ENCODE measurements at regions not wholly inside any gene's neighbourhood (a gene's known extent, or its start where the extent isn't known, plus 50 kb on each side); places are given as distances from the start of the nearest gene placed in this dataset.

DNA sequence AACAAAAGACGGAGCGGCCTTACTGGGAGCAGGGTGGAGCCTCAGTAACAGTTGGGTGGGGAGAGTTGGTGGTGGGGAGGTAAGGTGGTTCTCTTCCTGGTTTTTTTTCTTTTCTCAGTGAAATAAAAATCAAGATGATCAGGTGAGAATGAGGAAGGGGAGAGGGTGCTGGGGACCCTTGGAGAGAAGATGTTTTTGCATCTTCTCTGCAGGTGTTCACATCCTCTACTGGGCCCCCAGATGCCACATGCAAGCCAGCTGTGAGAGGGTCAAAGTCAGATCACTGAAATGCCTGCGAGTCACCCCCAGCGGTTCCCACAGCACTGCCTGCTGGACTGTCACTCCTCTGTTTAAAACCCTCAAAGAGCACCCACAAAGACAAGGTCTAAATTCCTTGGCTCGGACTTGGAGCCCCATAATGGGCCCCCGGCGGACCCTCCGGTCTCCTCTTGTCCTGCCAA is 69.8 kb upstream of the FHL2 start:
- no peak for FAIRE-seq
- no peak for DNase-seq (ENCODE audit: insufficient read length, low spot score)

DNA sequence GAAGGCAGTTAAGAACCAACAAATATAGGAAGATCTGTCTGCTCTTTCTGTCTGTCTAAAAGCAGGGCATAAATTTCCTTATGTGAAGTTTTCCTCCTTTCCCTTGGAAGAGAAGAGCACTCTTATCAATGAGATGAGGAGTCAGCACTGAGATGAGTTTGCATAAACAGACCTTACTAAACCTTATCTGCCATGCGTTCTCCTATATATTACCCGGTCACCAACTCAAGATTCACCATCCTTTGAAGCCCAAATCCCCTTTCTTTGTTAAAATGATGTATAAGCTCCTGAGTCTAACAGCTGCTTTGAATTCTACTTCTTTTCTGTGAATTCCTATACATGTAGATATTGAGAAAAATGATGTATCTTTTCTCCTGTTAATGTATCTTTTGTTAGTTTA is 65.5 kb upstream of the FHL2 start:
- no peak for FAIRE-seq
- no peak for DNase-seq (ENCODE audit: insufficient read length, low spot score)

DNA sequence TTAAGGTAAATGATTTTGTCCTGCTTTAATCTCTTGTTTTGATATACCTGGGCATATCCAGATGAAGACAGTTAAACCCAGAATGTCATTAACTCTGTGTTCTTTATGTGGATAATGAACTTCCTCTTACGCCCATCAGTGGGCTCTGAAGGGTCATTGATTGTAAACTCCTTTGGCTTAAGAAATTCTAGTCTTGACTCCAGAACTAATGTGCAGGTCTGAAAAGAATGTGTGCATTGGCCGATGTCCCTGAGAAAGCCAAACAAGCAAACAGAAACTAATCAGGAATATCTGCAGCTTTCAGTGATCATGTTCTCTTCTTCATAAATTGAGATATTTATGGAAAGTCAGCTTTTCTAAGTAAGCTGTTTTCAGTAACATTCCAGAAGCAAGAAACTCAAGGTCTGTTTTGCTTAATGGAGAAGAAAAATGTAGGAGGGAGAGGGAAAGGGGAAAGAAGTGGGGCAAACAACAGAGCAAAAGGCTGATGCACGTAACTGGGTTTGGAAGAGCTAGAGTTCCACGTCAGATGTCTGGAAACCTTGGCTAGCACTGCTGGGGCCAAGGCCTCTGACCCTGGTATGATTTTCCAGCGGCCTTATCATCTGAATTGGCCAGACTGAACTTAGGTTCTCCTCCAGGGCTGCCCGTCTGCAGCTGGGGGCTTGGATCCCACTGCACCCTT is 61.3 kb upstream of the FHL2 start:
- no peak for DNase-seq (ENCODE audit: insufficient read length, low spot score)
- FAIRE-seq, result no peak

DNA sequence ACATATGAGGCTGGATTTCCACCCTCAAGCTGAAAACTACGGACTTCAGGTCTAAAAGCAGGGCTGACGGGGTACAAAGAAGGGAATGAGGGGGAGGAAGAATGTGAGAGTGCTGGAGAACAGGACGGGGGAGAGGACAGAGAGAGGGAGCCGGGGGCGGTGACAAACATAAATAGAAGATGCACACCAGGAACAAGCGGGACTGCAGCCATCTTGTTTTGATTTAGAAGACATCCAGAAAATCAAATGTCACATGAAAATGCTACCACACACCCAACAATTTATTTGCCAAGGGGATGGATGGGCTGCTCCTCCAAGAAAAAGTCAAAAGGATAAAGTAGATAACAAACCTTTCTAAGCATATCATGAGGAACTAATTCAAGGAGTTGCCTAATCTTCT is 59.2 kb upstream of the FHL2 start:
- DNase-seq (ENCODE audit: insufficient read length, low spot score), result no peak
- FAIRE-seq, result no peak

DNA sequence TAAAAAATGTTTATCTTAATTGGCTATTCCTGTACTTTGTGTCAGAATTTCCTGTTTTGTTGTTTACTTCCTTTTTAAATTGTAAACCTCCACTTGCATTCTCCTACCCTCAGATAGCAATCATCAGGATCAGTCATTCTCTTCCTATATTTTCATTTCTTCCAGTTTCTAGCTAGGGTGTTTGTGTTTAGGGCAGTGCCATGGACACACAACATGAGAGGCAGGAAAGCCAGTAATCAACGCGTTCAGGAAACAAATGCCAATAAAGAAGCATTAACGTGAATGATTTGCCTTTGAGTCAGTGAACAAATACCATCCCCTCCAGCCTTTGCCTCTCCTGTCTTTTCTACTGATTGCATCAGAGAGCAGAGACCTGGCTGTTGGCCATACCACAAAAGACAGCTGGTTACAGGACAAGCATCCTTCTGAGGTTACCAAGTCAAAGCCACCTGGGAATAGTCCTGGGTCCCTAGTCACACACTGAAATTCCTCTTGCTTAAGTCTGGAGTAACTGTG is 56.7 kb upstream of the FHL2 start:
- DNase-seq (ENCODE audit: insufficient read length, low spot score), result no peak
- no peak for FAIRE-seq

DNA sequence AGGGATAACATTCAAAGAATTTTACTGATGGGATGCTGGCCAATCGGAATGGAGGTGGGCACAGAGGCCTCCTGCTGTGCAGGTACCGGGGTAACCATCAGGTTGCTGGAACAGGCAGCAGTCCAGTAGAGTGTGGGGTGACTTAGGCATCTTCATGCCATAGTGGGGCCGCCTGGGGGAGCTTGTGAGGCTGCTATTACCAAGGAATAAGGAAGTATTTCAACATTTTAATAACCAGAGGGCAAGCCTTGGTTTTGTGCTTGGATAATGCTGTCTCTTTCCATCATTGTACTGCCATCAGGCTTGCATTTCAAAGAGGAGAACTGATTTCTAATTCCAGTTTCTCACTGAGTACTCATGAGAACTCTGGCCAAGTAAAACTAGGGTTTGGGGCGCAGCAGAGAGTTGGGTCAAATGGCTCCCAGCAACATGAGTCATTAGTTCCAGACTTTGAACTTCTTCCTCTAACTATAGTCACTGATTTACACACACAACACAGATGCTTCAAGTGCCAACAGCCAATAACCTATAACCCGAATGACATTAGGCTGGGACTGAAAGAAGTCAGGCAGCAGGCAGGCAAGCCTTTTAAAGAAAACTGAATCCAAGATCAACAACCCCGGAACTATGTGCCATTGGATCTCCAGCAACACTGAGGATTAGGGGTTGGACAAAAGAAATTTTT is 56.1 kb upstream of the FHL2 start:
- DNase-seq (ENCODE audit: insufficient read length, low spot score), result no peak
- no peak for FAIRE-seq

DNA sequence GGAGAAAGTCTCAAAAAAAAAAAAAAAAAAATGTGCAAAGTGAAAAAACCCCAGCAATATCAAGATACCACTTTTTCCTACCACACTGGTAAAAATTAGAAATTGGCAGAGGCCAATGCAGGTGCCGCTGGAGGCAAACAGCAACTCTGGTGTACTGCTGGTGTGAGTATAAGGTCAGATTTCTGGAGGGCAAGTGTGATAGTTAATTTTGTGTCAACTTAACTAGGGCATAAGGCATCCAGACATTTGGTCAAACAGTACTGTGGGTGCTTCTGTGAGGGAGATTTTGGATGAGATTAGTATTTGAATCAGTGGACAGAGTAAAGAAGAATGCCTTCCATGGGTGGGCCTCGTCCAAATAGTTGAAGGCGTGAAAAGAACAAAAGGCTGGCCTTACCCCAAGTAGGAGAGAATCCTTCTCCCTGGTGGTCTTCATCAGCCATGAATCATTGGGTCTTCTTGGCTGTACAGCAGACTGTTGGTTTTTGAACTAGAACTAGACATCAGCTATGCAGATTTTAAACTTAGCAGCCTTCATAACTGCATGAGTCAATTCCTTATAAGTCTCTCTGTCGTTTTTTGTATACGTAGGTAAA is 52.8 kb upstream of the FHL2 start:
- FAIRE-seq, result no peak
- no peak for DNase-seq (ENCODE audit: insufficient read length, low spot score)

DNA sequence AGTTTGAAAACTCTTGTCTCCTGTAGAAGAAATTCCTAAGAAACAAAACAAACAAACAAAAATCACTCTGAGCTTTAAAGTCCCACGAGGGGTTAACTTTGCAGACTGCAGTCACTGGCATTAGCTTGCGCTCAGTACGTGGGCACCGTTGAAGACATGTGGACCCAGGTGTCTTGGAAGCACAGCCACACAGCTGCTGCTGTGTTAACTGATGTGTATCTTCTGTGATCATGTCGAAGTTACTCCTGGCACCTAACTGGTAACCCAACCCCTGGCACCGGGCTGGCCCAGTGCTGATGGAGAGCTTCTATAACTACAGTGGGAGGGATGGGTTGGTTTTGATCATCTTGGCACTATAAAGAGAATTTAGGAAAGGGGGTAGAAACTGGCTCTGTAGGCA is 51.6 kb upstream of the FHL2 start:
- FAIRE-seq, result no peak
- no peak for DNase-seq (ENCODE audit: insufficient read length, low spot score)

DNA sequence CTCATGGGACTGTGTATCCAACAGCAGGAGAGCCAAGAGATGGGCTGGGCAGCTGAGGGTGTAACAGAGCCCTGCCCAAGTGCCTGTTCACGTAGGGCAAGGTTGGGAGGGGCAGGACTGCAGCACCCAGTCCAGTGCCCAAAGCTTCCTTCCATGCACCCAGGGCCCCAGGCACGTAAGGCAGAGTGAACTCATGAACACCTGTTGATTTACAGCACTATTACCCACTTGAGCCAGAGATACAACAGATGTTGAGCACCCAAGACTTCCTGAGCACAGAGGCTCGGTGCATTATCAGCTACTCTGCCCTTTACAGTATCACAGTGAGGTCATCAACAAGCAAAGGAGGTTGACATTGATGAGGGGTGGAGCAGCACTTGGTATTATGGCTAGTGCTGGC is 50.2 kb upstream of the FHL2 start:
- no peak for FAIRE-seq

More for the DNA sequence above, 50.2 kb upstream of the FHL2 start:
- DNase-seq (ENCODE audit: insufficient read length, low spot score), result no peak
